ENCODE measurements at regions not wholly inside any gene's neighbourhood (a gene's known extent, or its start where the extent isn't known, plus 50 kb on each side); places are given as distances from the start of the nearest gene placed in this dataset.

GRCh38 chr20:52539891-52540290 is 348.3 kb upstream of the ZFP64 start:
- TF ChIP-seq POLR2A (IDR thresholded peaks at IDR 0.05; ENCODE audit: low read depth, low read length) (no peak), TAF1 (IDR thresholded peaks at IDR 0.05; ENCODE audit: borderline replicate concordance, low read depth, low read length) (no peak)

Measured in GM12892 (cell line).